ENCODE measurements at regions not wholly inside any gene's neighbourhood (a gene's known extent, or its start where the extent isn't known, plus 50 kb on each side); places are given as distances from the start of the nearest gene placed in this dataset.

DNA sequence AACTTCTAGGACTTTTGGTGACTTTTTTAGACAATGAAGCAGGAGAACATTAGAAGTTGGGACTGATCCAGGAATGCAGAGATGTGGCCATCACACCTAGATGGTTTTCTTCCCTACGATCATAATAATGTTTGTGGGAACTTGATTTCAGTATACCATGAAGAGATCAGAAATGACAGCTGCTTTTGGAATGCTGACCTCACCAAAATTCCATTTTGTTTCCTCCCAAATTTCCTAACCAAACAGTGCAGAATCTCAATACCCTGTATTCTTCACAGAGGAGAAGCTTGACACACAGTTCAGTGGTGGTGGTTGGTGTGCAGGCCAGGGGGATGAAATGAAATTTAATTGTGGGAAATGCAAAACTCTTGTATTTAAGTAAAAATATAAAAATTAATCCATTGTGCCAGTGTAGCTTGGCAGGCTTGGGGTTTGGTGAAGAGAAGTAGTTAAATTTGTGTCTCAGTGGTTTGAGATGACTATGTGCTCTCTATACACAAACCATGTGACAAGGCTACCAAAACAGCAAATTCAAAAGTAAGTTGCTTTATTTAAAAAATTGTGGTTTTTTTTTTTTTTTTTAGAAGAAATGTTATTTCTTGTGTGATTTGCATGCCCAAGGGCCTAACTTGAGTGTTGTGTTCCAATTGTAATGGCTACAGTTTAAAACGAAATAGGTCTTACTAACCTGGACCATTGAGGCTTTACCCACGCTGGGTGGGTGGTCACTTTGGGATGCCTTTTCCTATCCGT, 252.4 kb downstream of the LPIN1 start:
- no peaks in the 10 kb centered on the region for H3K36me3 ChIP-seq
- H3K9me3 ChIP-seq, result no peaks in the 10 kb centered on the region
- no peaks in the 10 kb centered on the region for H3K27me3 ChIP-seq
- H3K27ac ChIP-seq, result no peak overlapping the region
- H3K4me1 ChIP-seq, result no peaks in the 10 kb centered on the region
- no peak for TF ChIP-seq EP300 (IDR thresholded peaks at IDR 0.05)
- no peak for TF ChIP-seq POLR2A (IDR thresholded peaks at IDR 0.05)
- no peak for TF ChIP-seq POLR2AphosphoS5 (IDR thresholded peaks at IDR 0.05)
- TF ChIP-seq, protein P1, sequence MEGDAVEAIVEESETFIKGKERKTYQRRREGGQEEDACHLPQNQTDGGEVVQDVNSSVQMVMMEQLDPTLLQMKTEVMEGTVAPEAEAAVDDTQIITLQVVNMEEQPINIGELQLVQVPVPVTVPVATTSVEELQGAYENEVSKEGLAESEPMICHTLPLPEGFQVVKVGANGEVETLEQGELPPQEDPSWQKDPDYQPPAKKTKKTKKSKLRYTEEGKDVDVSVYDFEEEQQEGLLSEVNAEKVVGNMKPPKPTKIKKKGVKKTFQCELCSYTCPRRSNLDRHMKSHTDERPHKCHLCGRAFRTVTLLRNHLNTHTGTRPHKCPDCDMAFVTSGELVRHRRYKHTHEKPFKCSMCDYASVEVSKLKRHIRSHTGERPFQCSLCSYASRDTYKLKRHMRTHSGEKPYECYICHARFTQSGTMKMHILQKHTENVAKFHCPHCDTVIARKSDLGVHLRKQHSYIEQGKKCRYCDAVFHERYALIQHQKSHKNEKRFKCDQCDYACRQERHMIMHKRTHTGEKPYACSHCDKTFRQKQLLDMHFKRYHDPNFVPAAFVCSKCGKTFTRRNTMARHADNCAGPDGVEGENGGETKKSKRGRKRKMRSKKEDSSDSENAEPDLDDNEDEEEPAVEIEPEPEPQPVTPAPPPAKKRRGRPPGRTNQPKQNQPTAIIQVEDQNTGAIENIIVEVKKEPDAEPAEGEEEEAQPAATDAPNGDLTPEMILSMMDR (IDR thresholded peaks at IDR 0.05), result no peak
- 87% methylated on average over 4 of the region's 4 CpGs for WGBS
- DNase-seq (ENCODE audit: low spot score in 2 of 2), result no peak
- H3K4me3 ChIP-seq, result no peak overlapping the region

DNA sequence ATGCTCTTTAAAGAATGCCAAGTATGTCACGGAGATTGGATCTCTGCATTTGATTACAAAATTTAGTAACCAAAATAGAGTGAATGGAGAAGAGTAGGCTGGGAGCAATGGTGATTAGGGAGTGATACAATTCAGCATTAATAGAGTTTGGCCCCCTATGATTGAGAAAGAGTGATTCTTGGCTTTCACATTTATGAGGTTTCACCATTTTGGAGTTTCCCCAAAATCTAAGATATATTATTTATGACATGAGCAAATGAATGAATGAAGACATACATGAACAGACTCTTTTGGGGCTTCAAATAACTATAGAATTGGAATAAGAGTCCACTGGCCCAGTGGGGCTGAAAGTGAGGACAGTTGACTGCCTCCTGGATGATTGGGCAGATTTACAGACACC, 255.2 kb downstream of the LPIN1 start:
- 78% methylated on average over 1 of the region's 1 CpG for WGBS
- DNase-seq (ENCODE audit: low spot score in 2 of 2), result no peak
- no peaks in the 10 kb centered on the region for H3K27me3 ChIP-seq
- peaks cover 8% of the 10 kb centered on the region for H3K4me1 ChIP-seq
- H3K27ac ChIP-seq, result no peak overlapping the region
- no peak overlapping the region for H3K4me3 ChIP-seq
- H3K36me3 ChIP-seq, result no peaks in the 10 kb centered on the region
- TF ChIP-seq POLR2A (IDR thresholded peaks at IDR 0.05) (no peak), POLR2AphosphoS5 (IDR thresholded peaks at IDR 0.05) (no peak), EP300 (IDR thresholded peaks at IDR 0.05) (no peak)
- TF ChIP-seq, protein P1 (IDR thresholded peaks at IDR 0.05), result no peak
- H3K9me3 ChIP-seq, result no peaks in the 10 kb centered on the region

DNA sequence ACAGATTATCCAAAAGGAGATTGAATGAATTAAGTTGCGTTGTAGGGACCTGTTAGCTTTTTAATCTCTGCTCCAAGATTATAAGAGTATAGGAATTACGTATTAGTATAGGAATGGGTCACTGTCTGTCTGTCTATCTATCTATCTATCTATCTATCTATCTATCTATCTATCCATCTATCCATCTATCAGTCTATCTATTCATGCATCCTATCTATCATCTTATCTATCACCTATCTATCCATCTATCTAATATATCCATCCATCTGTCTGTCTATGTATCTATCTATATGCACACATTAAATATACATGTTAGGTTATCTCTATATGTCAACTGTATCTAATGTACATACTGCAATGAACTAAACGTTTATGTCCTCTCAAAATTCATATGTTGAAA, 255.8 kb downstream of the LPIN1 start:
- no peak for DNase-seq (ENCODE audit: low spot score in 2 of 2)
- Histone ChIP-seq H3K4me1 (peaks cover 8% of the 10 kb centered on the region), H3K27ac (no peak overlapping the region), H3K36me3 (no peaks in the 10 kb centered on the region), H3K4me3 (no peak overlapping the region), H3K9me3 (no peaks in the 10 kb centered on the region), H3K27me3 (no peaks in the 10 kb centered on the region)
- TF ChIP-seq, protein P1 (IDR thresholded peaks at IDR 0.05), result no peak
- TF ChIP-seq POLR2AphosphoS5 (IDR thresholded peaks at IDR 0.05), result no peak
- TF ChIP-seq EP300 (IDR thresholded peaks at IDR 0.05), result no peak
- 79% methylated on average over 3 of the region's 3 CpGs for WGBS

DNA sequence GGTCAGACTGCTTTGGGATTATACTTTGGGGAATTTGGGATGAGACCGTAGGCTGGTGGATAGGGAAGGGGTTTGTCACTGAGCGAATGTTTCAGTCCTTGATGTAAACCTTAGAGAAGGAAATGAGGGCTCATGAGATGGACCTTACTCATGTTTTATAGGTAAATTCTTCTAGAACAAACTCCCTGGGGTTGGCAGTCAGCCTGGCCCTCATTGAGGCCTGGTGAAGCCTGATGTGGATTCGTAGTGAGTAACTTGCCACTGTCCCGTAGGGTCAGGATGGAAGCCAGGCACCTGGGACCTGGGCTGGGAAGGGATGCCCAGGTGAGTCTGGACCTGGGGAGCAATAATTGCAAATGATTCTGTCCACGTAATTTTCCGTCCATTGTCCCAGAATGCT, 258.3 kb downstream of the LPIN1 start:
- H3K27ac ChIP-seq, result no peak overlapping the region
- no peaks in the 10 kb centered on the region for H3K9me3 ChIP-seq
- DNase-seq (ENCODE audit: low spot score in 2 of 2), result no peak
- peaks cover 8% of the 10 kb centered on the region for H3K4me1 ChIP-seq
- no peaks in the 10 kb centered on the region for H3K27me3 ChIP-seq
- no peaks in the 10 kb centered on the region for H3K36me3 ChIP-seq
- WGBS, result 94% methylated on average over 6 of the region's 6 CpGs
- TF ChIP-seq POLR2A (IDR thresholded peaks at IDR 0.05) (no peak), EP300 (IDR thresholded peaks at IDR 0.05) (no peak), POLR2AphosphoS5 (IDR thresholded peaks at IDR 0.05) (no peak)
- TF ChIP-seq, protein P1 (IDR thresholded peaks at IDR 0.05), result no peak
- no peak overlapping the region for H3K4me3 ChIP-seq

DNA sequence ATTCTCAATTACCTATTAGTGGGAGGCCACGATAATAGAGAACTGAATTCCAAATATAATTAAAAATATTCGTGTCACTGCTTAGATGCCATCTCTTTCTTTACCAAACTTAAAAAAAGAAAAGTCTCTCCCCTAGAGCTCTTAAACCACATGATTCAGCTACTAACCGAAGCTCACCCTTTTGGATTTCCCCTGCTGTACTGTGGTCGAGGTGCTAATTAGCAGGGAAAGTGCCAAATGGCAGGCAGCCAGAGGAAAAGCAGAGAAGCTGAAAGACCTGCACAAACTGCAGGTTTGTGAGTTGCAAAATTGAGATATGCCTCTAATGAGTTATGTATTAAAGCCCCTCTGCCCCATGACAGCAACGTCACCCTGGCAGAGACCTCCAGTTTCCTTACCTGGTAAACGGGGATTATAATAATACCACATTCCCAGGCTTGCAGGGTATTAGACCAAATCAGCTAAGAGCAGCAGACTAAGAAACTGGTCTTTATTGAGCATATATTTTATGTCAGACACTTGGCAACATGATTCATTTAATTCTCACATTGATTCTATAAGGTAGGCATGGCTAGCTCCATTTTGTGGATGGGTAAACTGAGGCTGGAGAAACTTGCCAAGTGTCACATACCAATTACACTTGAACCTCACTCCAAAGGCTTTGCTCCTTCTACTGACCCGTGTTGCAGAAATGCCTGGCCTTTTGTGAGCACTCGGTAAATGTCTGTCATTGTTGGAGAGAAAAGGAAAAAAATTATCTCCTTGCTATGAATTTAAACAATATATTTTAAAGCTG, 259.7 kb downstream of the LPIN1 start:
- Histone ChIP-seq H3K27ac (no peak overlapping the region), H3K36me3 (no peaks in the 10 kb centered on the region), H3K4me1 (peaks cover 8% of the 10 kb centered on the region), H3K9me3 (no peaks in the 10 kb centered on the region), H3K4me3 (no peak overlapping the region), H3K27me3 (no peaks in the 10 kb centered on the region)
- no peak for DNase-seq (ENCODE audit: low spot score in 2 of 2)
- TF ChIP-seq POLR2AphosphoS5 (IDR thresholded peaks at IDR 0.05) (no peak), POLR2A (IDR thresholded peaks at IDR 0.05) (no peak), EP300 (IDR thresholded peaks at IDR 0.05) (no peak)
- TF ChIP-seq, protein P1 (IDR thresholded peaks at IDR 0.05), result no peak
- 34% methylated on average over 8 of the region's 8 CpGs for WGBS

Data from suprapubic skin (tissue), 4 donors.